WTC11 (cell line): ENCODE measurements at regions not wholly inside any gene's neighbourhood (a gene's known extent, or its start where the extent isn't known, plus 50 kb on each side); places are given as distances from the start of the nearest gene placed in this dataset.

Experiments
- ATAC-seq: fragments of 200-7000 bp; cut with Tn5 transposase; 2 replicates; pipeline ENCODE4 v1.10.0; 2021; ENCODE audit warnings: mild to moderate bottlenecking, moderate library complexity
- CTCF ChIA-PET: fragments of 300-600 bp; sonication (Branson Sonifier 250); formaldehyde crosslinking; loops from one replicate; lab custom pipeline; 2021; ENCODE audit warnings: antibody characterized with exemption; lab: Charles Lee
- POLR2A ChIA-PET: fragments of 350-600 bp; sonication (Branson Sonifier 250); formaldehyde crosslinking; loops from one replicate; lab custom pipeline; 2021; ENCODE audit warnings: antibody characterized with exemption; lab: Charles Lee
- DNase-seq: peaks from one replicate; pipeline ENCODE4 v3.0.0; 2021; ENCODE audit warnings: low spot score
- H3K27ac Mint-ChIP-seq: 2 replicates; pipeline ENCODE4 v1.8.0; 2021; ENCODE audit warnings: mixed read lengths
- H3K27me3 Mint-ChIP-seq: 2 replicates; pipeline ENCODE4 v1.8.0; 2021; ENCODE audit warnings: low read depth, mild to moderate bottlenecking, moderate library complexity, mixed read lengths
- H3K36me3 Mint-ChIP-seq: 2 replicates; pipeline ENCODE4 v1.8.0; 2021; ENCODE audit warnings: mixed read lengths
- H3K4me1 Mint-ChIP-seq: 2 replicates; pipeline ENCODE4 v1.8.0; 2022; ENCODE audit warnings: mixed read lengths
- H3K4me3 Mint-ChIP-seq: 2 replicates; pipeline ENCODE4 v1.8.0; 2021; ENCODE audit warnings: mild to moderate bottlenecking, moderate library complexity, mixed read lengths
- H3K9me3 Mint-ChIP-seq: 2 replicates; pipeline ENCODE4 v1.8.0; 2021; ENCODE audit warnings: mixed read lengths
- ARID4B ChIP-seq: sonication (generic); formaldehyde crosslinking; IDR thresholded peaks from 2 replicates; pipeline ENCODE4 v1.8.0; 2023; ENCODE audit warnings: missing genetic modification reagents, mild to moderate bottlenecking, borderline replicate concordance
- ATF6 ChIP-seq: sonication (generic); formaldehyde crosslinking; IDR thresholded peaks from 2 replicates; pipeline ENCODE4 v1.8.1; 2023; ENCODE audit warnings: mild to moderate bottlenecking, missing genetic modification reagents
- CTCF ChIP-seq: fragments of 200-600 bp; IDR thresholded peaks from 2 replicates; pipeline ENCODE4 v1.8.0; 2022; ENCODE audit warnings: antibody characterized with exemption
- ERG ChIP-seq: fragments of 250-450 bp; sonication (Bioruptor Pico); IDR thresholded peaks from 2 replicates; pipeline ENCODE4 v1.8.0; 2021; ENCODE audit warnings: mild to moderate bottlenecking
- GTF2I ChIP-seq: fragments of 250-450 bp; sonication (Bioruptor Pico); conservative IDR thresholded peaks from 2 replicates; pipeline ENCODE4 v1.4.0; 2021; ENCODE audit warnings: mild to moderate bottlenecking
- IRF2 ChIP-seq: sonication (generic); formaldehyde crosslinking; IDR thresholded peaks from 2 replicates; pipeline ENCODE4 v1.8.0; 2022; ENCODE audit warnings: low read depth, missing genetic modification reagents, borderline replicate concordance
- MAX ChIP-seq: sonication (generic); formaldehyde crosslinking; IDR thresholded peaks from 2 replicates; pipeline ENCODE4 v1.8.0; 2022; ENCODE audit warnings: mild to moderate bottlenecking, missing genetic modification reagents
- NR1H2 ChIP-seq: sonication (generic); formaldehyde crosslinking; IDR thresholded peaks from 2 replicates; pipeline ENCODE4 v1.9.0; 2021; ENCODE audit warnings: mild to moderate bottlenecking, moderate library complexity, missing genetic modification reagents
- TEAD1 ChIP-seq: sonication (generic); formaldehyde crosslinking; IDR thresholded peaks from 2 replicates; pipeline ENCODE4 v1.8.0; 2022; ENCODE audit warnings: mild to moderate bottlenecking, missing genetic modification reagents
- USF1 ChIP-seq: sonication (generic); formaldehyde crosslinking; IDR thresholded peaks from 2 replicates; pipeline ENCODE4 v1.8.0; 2022; ENCODE audit warnings: mild to moderate bottlenecking, missing genetic modification reagents
- USF2 ChIP-seq: sonication (generic); formaldehyde crosslinking; IDR thresholded peaks from 2 replicates; pipeline ENCODE4 v1.8.1; 2023; ENCODE audit warnings: mild to moderate bottlenecking, missing genetic modification reagents, moderate library complexity
- ZBTB43 ChIP-seq: sonication (generic); formaldehyde crosslinking; IDR thresholded peaks from 2 replicates; pipeline ENCODE4 v1.8.1; 2023; ENCODE audit warnings: mild to moderate bottlenecking, missing genetic modification reagents
- ZNF532 ChIP-seq: fragments of 250-450 bp; sonication (Bioruptor Pico); IDR thresholded peaks from 2 replicates; pipeline ENCODE4 v1.9.0; 2021; ENCODE audit warnings: mild to moderate bottlenecking, borderline replicate concordance

GRCh38 chr9:105116052-105116868 lies 128.2 kb upstream of the SLC44A1 start:
- DNase-seq = no peak
- TF ChIP-seq TEAD1 (CRISPR knock-in tag) (no peak), IRF2 (CRISPR knock-in tag) (no peak), USF2 (peak; percentile 58), USF1 (CRISPR knock-in tag) (peak; percentile 51; the same call in 1 of the 2 replicates)
- peaks cover 5% of the 10 kb centered on the region for H3K36me3 Mint-ChIP-seq
- H3K4me3 Mint-ChIP-seq = no peak overlapping the region
- CTCF ChIA-PET = interaction anchor here (1.6 kb wide), 1 partner anchor 28 kb away, joined by 3 read pairs; no protein-coding TSS in a partner anchor
- H3K27me3 Mint-ChIP-seq = no peaks in the 10 kb centered on the region
- POLR2A ChIA-PET = no interaction called here
- peak; percentile 71 for ATAC-seq
- H3K27ac Mint-ChIP-seq = no peak overlapping the region
- H3K9me3 Mint-ChIP-seq = peaks cover 6% of the 10 kb centered on the region
- peaks cover 18% of the 10 kb centered on the region for H3K4me1 Mint-ChIP-seq

- POLR2A ChIA-PET = no interaction called here
- DNase-seq (no peak), ATAC-seq (no peak)
- CTCF ChIA-PET = interaction anchor here (1.6 kb wide), 1 partner anchor 29 kb away, joined by 3 read pairs; no protein-coding TSS in a partner anchor
- H3K4me1 Mint-ChIP-seq = peaks cover 18% of the 10 kb centered on the region
- H3K36me3 Mint-ChIP-seq = peaks cover 9% of the 10 kb centered on the region
- H3K27me3 Mint-ChIP-seq = peaks cover 4% of the 10 kb centered on the region
- no peak overlapping the region for H3K4me3 Mint-ChIP-seq
- peaks cover 15% of the 10 kb centered on the region for H3K9me3 Mint-ChIP-seq
- no peak overlapping the region for H3K27ac Mint-ChIP-seq
- TF ChIP-seq ZBTB43 (CRISPR knock-in tag) = no peak
- TF ChIP-seq CTCF = no peak
- TF ChIP-seq USF2 = no peak
- no peak for TF ChIP-seq ERG (CRISPR knock-in tag)
- TF ChIP-seq MAX = no peak
- no peak for TF ChIP-seq ARID4B
- TF ChIP-seq ATF6 = no peak
- TF ChIP-seq GTF2I (CRISPR knock-in tag) = no peak
- no peak for TF ChIP-seq ZNF532 (CRISPR knock-in tag)
- no peak for TF ChIP-seq NR1H2 (CRISPR knock-in tag)
Observed at GRCh38 chr9:105117234-105117633, 127.2 kb upstream of the SLC44A1 start.
